Pancreas (tissue), 10 donors: ENCODE measurements at regions not wholly inside any gene's neighbourhood (a gene's known extent, or its start where the extent isn't known, plus 50 kb on each side); places are given as distances from the start of the nearest gene placed in this dataset.
"Not testable (repeated sequence)": the region's sequence is repeated elsewhere in the genome, so short reads cannot be mapped to it uniquely, and the experiment has no call there.

ENCODE experiments used
- ATAC-seq, 4 donors: fragments of 200-7000 bp; cut with Tn5 transposase; one replicate each; pipeline versions ENCODE4 v1.8.0 to v1.9.1; 2020; ENCODE audit warnings: mild to moderate bottlenecking in 4 of 4, moderate library complexity in 4 of 4
- DNase-seq, 6 donors: peaks; one replicate each; pipeline ENCODE4 v3.0.0-alpha.2; 2020
- FAIRE-seq: peaks from 2 replicates; lab custom pipeline; 2012; peaks lifted over from hg19 to GRCh38; lab: Jason Lieb, UNC
- H3K27ac ChIP-seq, 4 donors: fragments of 200-600 bp; sonication (generic); 1 replicate in 3 of 4; 2 replicates in 1 of 4; pipeline versions ENCODE4 v1.5.0 to v1.8.0; 2020
- H3K27me3 ChIP-seq, 4 donors: fragments of 200-600 bp; one replicate each; pipeline ENCODE4 v1.8.0; 2021
- H3K36me3 ChIP-seq, 3 donors: fragments of 200-600 bp; sonication (generic) in 1 of 3; one replicate each; pipeline versions ENCODE4 v1.5.0 to v1.8.0; 2020 to 2021
- H3K4me1 ChIP-seq, 3 donors: fragments of 200-600 bp; one replicate each; pipeline ENCODE4 v1.8.0; 2021
- H3K4me3 ChIP-seq, 4 donors: fragments of 200-600 bp; sonication (generic) in 2 of 4; one replicate each; pipeline versions ENCODE4 v1.5.0 to v1.8.0; 2020 to 2021
- H3K9me3 ChIP-seq, 4 donors: fragments of 200-600 bp; one replicate each; pipeline ENCODE4 v1.8.0; 2021
- CTCF ChIP-seq, 4 donors: fragments of 200-600 bp; sonication (generic) in 3 of 4; IDR thresholded peaks; one replicate each; pipeline versions ENCODE4 v1.5.0 to v1.8.0; 2021; ENCODE audit warnings: antibody characterized with exemption in 4 of 4
- WGBS, 2 donors: extraction: QIAGEN DNeasy Blood & Tissue Kit; methylation state at CpG; one replicate each; pipeline ENCODE4 v1.1.7; 2013; 5-methylcytosine and 5-hydroxymethylcytosine counted together
- intact Hi-C, 3 donors: fragments of 100-400 bp; cut with DNase I; formaldehyde crosslinking; loops; one replicate each; pipeline versions ENCODE4 v1.11.1 to v1.14.2; 2022
- donor health status: healthy with polysubstance abuse.
- donor health status: DM: no; HTN: no; CAD: no; lungs with moderate emphysema.
- donor health status: DM: no; HTN: no; CAD: no.
- donor health status: control.
- donor health status: control.
- donor health status: Bipolar disorder and iron deficiency.
- donor health status: DM: yes; HTN: yes; CAD: no.
- donor health status: DM: no; HTN: no; CAD: no.
- donor health status: DM: no; HTN: no; CAD: no.
- donor health status: DM: yes; HTN: yes; CAD: no.

- 82 to 87% methylated on average over 4 of the region's 4 CpGs for WGBS, 2 donors
- ATAC-seq (no peak), FAIRE-seq (no peak)
Observed at GRCh38 chr18:1503847-1504246, 599.2 kb downstream of the ADCYAP1 start.

GRCh38 chr18:1505856-1506255 lies 601.2 kb downstream of the ADCYAP1 start:
- H3K27ac ChIP-seq = no peak overlapping the region
- TF ChIP-seq CTCF (IDR thresholded peaks at IDR 0.05) = no peak
- FAIRE-seq (no peak), DNase-seq (no peak), ATAC-seq (no peak)
- no peaks in the 10 kb centered on the region for H3K4me1 ChIP-seq
- H3K9me3 ChIP-seq = no peaks in the 10 kb centered on the region
- H3K36me3 ChIP-seq = no peaks in the 10 kb centered on the region
- H3K27me3 ChIP-seq = no peaks in the 10 kb centered on the region
- 59 to 65% methylated on average over 1 of the region's 1 CpG for WGBS, 2 donors
- intact Hi-C loops = no loop called here
- no peak overlapping the region for H3K4me3 ChIP-seq

More at GRCh38 chr18:1503847-1504246, 599.2 kb downstream of the ADCYAP1 start:
- no peak overlapping the region for H3K27ac ChIP-seq
- H3K4me1 ChIP-seq = no peaks in the 10 kb centered on the region
- TF ChIP-seq CTCF (IDR thresholded peaks at IDR 0.05) = no peak
- H3K9me3 ChIP-seq = no peaks in the 10 kb centered on the region
- no peak overlapping the region for H3K4me3 ChIP-seq
- H3K27me3 ChIP-seq = no peaks in the 10 kb centered on the region
- H3K36me3 ChIP-seq = no peaks in the 10 kb centered on the region
- intact Hi-C loops = no loop called here
- no peak for DNase-seq

GRCh38 chr18:1510542-1511179 lies 606.0 kb downstream of the ADCYAP1 start:
- 78 to 82% methylated on average over 4 of the region's 4 CpGs for WGBS, 2 donors
- H3K4me1 ChIP-seq = no peaks in the 10 kb centered on the region
- H3K27me3 ChIP-seq = no peaks in the 10 kb centered on the region
- ATAC-seq (no peak), DNase-seq (no peak), FAIRE-seq (no peak)
- TF ChIP-seq CTCF (IDR thresholded peaks at IDR 0.05) = no peak
- intact Hi-C loops = no loop called here
- no peak overlapping the region for H3K27ac ChIP-seq
- no peaks in the 10 kb centered on the region for H3K36me3 ChIP-seq
- no peak overlapping the region for H3K4me3 ChIP-seq
- H3K9me3 ChIP-seq = no peaks in the 10 kb centered on the region

GRCh38 chr18:1511619-1512311 lies 607.1 kb downstream of the ADCYAP1 start:
- FAIRE-seq (no peak), ATAC-seq (no peak), DNase-seq (no peak)
- TF ChIP-seq CTCF (IDR thresholded peaks at IDR 0.05) = no peak
- Histone ChIP-seq H3K4me1 (no peaks in the 10 kb centered on the region), H3K4me3 (no peak overlapping the region), H3K9me3 (no peaks in the 10 kb centered on the region), H3K27me3 (no peaks in the 10 kb centered on the region), H3K27ac (no peak overlapping the region), H3K36me3 (no peaks in the 10 kb centered on the region)
- WGBS, 2 donors = 73 to 74% methylated on average over 7 of the region's 7 CpGs
- intact Hi-C loops = no loop called here

- DNase-seq = no peak
- no peak overlapping the region for H3K27ac ChIP-seq
- intact Hi-C loops = no loop called here
- WGBS, 2 donors = 53 to 65% methylated on average over 1 of the region's 1 CpG
- H3K4me1 ChIP-seq = no peaks in the 10 kb centered on the region
- peak in 1 of 4 donors; percentile 52 for ATAC-seq
- no peaks in the 10 kb centered on the region for H3K27me3 ChIP-seq
- no peak overlapping the region for H3K4me3 ChIP-seq
- no peak for TF ChIP-seq CTCF (IDR thresholded peaks at IDR 0.05)
- H3K36me3 ChIP-seq = no peaks in the 10 kb centered on the region
- FAIRE-seq = no peak
- no peaks in the 10 kb centered on the region for H3K9me3 ChIP-seq
Observed at GRCh38 chr18:1513519-1513918, 608.8 kb downstream of the ADCYAP1 start.

GRCh38 chr18:1521588-1522248 lies 617.0 kb downstream of the ADCYAP1 start:
- H3K4me3 ChIP-seq, H3K4me1 ChIP-seq, ATAC-seq, H3K27me3 ChIP-seq, DNase-seq, H3K36me3 ChIP-seq, H3K9me3 ChIP-seq, intact Hi-C loops, H3K27ac ChIP-seq, FAIRE-seq: not testable (repeated sequence)
- WGBS, 2 donors = 77 to 85% methylated on average over 26 to 30 of the region's 30 CpGs
